CD14-positive monocyte (primary cell): ENCODE measurements at regions not wholly inside any gene's neighbourhood (a gene's known extent, or its start where the extent isn't known, plus 50 kb on each side); places are given as distances from the start of the nearest gene placed in this dataset.

Experiments
- DNase-seq, 3 donors: peaks; one replicate each; pipeline ENCODE4 v3.0.0-alpha.2; 2011 to 2022
- H2AFZ ChIP-seq: 2 replicates; pipeline ENCODE4 v1.6.0; 2012; ENCODE audit warnings: mild to moderate bottlenecking, low read depth, low read length, inconsistent platforms; ENCODE audit not compliant: insufficient read depth, poor library complexity, severe bottlenecking
- H3K27ac ChIP-seq, 2 donors: 1 replicate in 1 of 2; 2 replicates in 1 of 2; pipeline ENCODE4 v1.5.1; 2012 to 2013; ENCODE audit warnings: low read length in 2 of 2, control low read depth in 1 of 2, inconsistent platforms in 1 of 2, low read depth in 1 of 2, mild to moderate bottlenecking in 1 of 2
- H3K27me3 ChIP-seq, 2 donors: one replicate each; pipeline versions ENCODE4 v1.6.0 to v1.6.1; 2011 to 2013; ENCODE audit warnings: low read length in 2 of 2; ENCODE audit not compliant: control insufficient read depth in 2 of 2, insufficient read depth in 2 of 2
- H3K36me3 ChIP-seq, 2 donors: replicated peaks in 1 of 2; 1 replicate in 1 of 2; 2 replicates in 1 of 2; pipeline versions ENCODE4 v1.5.1 to v1.6.1; 2012 to 2013; ENCODE audit warnings: low read length in 2 of 2, control low read depth in 1 of 2, inconsistent platforms in 1 of 2, mild to moderate bottlenecking in 1 of 2; ENCODE audit not compliant: insufficient read depth in 2 of 2, control insufficient read depth in 1 of 2
- H3K4me1 ChIP-seq, 2 donors: 1 replicate in 1 of 2; 2 replicates in 1 of 2; pipeline versions ENCODE4 v1.5.1 to v1.6.1; 2012 to 2013; ENCODE audit warnings: low read length in 2 of 2, control low read depth in 1 of 2, inconsistent platforms in 1 of 2, mild to moderate bottlenecking in 1 of 2, moderate library complexity in 1 of 2; ENCODE audit not compliant: insufficient read depth in 2 of 2, control insufficient read depth in 1 of 2
- H3K4me2 ChIP-seq: replicated peaks from 2 replicates; pipeline ENCODE3; 2012; ENCODE audit warnings: low read length, moderate library complexity, mild to moderate bottlenecking; ENCODE audit not compliant: poor library complexity, severe bottlenecking; ENCODE audit errors: extremely low read depth
- H3K4me3 ChIP-seq, 3 experiments: fragments of 200-600 bp in 1 of 3; sonication (generic) in 1 of 3; replicated peaks in 1 of 3; 1 replicate in 2 of 3; 2 replicates in 1 of 3; pipeline ENCODE4 v1.5.1; 2011 to 2013; ENCODE audit warnings: low read length in 3 of 3, mild to moderate bottlenecking in 3 of 3, control low read depth in 2 of 3, low read depth in 2 of 3, inconsistent platforms in 1 of 3, moderate library complexity in 1 of 3
- H3K79me2 ChIP-seq: 2 replicates; pipeline ENCODE4 v1.6.0; 2012; ENCODE audit warnings: mild to moderate bottlenecking, control low read depth, inconsistent platforms, low read length, moderate library complexity; ENCODE audit not compliant: insufficient read depth
- H3K9ac ChIP-seq: 2 replicates; pipeline ENCODE4 v1.6.0; 2017; ENCODE audit warnings: low read length, mild to moderate bottlenecking; ENCODE audit not compliant: insufficient read depth, poor library complexity, severe bottlenecking
- H3K9me3 ChIP-seq, 2 donors: replicated peaks in 1 of 2; 1 replicate in 1 of 2; 2 replicates in 1 of 2; pipeline versions ENCODE4 v1.5.1 to v1.6.1; 2012 to 2013; ENCODE audit warnings: low read length in 2 of 2, control low read depth in 1 of 2; ENCODE audit not compliant: control insufficient read depth in 1 of 2, insufficient read depth in 1 of 2
- H4K20me1 ChIP-seq: 2 replicates; pipeline ENCODE4 v1.6.0; 2012; ENCODE audit warnings: mild to moderate bottlenecking, low read length, control low read depth, moderate library complexity; ENCODE audit not compliant: insufficient read depth
- H3K27ac Mint-ChIP-seq, 7 donors: one replicate each; pipeline ENCODE4 v1.8.0; 2020; ENCODE audit warnings: mild to moderate bottlenecking in 7 of 7, mixed read lengths in 7 of 7, moderate library complexity in 6 of 7, inconsistent platforms in 2 of 7
- H3K27me3 Mint-ChIP-seq, 3 donors: one replicate each; pipeline ENCODE4 v1.8.0; 2021 to 2022; ENCODE audit warnings: low read depth in 3 of 3, mild to moderate bottlenecking in 3 of 3, mixed read lengths in 3 of 3, moderate library complexity in 3 of 3, inconsistent platforms in 1 of 3
- H3K36me3 Mint-ChIP-seq, 2 donors: one replicate each; pipeline ENCODE4 v1.8.0; 2020; ENCODE audit warnings: mixed read lengths in 2 of 2, inconsistent platforms in 1 of 2, mild to moderate bottlenecking in 1 of 2
- H3K4me1 Mint-ChIP-seq: one replicate; pipeline ENCODE4 v1.8.0; 2020; ENCODE audit warnings: mild to moderate bottlenecking, mixed read lengths
- H3K4me3 Mint-ChIP-seq, 2 donors: one replicate each; pipeline ENCODE4 v1.8.0; 2020; ENCODE audit warnings: mild to moderate bottlenecking in 2 of 2, mixed read lengths in 2 of 2, moderate library complexity in 1 of 2
- H3K9me3 Mint-ChIP-seq, 7 donors: one replicate each; pipeline ENCODE4 v1.8.0; 2020 to 2022; ENCODE audit warnings: mixed read lengths in 7 of 7, mild to moderate bottlenecking in 6 of 7, moderate library complexity in 6 of 7, inconsistent platforms in 2 of 7
- WGBS: methylation state at CpG from one replicate; pipeline ENCODE4 v1.1.5; 2013; ENCODE audit warnings: missing lambda C conversion rate; ENCODE audit not compliant: insufficient coverage; 5-methylcytosine and 5-hydroxymethylcytosine counted together
- intact Hi-C, 2 donors: fragments of 100-400 bp; cut with micrococcal nuclease; formaldehyde crosslinking; loops; one replicate each; pipeline versions ENCODE4 v1.15.0 to v1.15.1; 2023
- TF ChIP-seq, protein P1 (sequence below): fragments of 200-600 bp; IDR thresholded peaks from one replicate; pipeline ENCODE4 v1.8.0; 2022; ENCODE audit warnings: antibody characterized with exemption, mild to moderate bottlenecking

DNA sequence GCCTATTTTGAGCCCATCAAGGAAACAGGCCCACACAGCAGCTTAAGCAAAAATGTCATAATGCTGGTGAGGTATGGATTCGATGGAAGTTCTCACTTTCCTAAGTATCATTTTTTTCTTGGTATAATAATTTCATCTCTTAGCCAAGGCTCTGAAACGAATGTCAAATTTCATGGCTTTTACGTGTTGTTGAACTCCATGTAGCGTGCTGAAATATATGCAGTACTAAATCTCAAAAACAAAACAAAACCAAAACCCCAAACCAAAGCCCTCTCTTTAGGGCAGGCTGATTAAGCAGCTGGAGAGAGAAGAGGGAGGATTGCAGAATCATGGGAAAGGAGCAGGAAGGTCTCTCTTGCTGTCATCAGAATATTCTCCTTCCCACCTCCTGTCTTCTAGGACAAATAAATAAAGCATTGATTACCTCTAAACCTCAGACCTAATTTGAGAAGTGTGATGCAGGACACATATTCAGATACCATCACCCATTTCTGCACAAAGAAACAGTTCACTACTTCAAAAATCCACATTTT, 58.3 kb downstream of the TMEM174 start:
- H3K4me1 ChIP-seq = peaks cover 2 to 6% of the 10 kb centered on the region in 2 donors
- DNase-seq = no peak
- no peak overlapping the region for H3K27ac ChIP-seq
- H3K4me3 Mint-ChIP-seq = peak overlapping the region in 1 of 2 donors; percentile 76
- no peaks in the 10 kb centered on the region for H4K20me1 ChIP-seq
- peaks cover 82 to 95% (median 91%) of the 10 kb centered on the region in 3 donors for H3K27me3 Mint-ChIP-seq
- H3K4me3 ChIP-seq = no peak overlapping the region
- TF ChIP-seq, protein P1, sequence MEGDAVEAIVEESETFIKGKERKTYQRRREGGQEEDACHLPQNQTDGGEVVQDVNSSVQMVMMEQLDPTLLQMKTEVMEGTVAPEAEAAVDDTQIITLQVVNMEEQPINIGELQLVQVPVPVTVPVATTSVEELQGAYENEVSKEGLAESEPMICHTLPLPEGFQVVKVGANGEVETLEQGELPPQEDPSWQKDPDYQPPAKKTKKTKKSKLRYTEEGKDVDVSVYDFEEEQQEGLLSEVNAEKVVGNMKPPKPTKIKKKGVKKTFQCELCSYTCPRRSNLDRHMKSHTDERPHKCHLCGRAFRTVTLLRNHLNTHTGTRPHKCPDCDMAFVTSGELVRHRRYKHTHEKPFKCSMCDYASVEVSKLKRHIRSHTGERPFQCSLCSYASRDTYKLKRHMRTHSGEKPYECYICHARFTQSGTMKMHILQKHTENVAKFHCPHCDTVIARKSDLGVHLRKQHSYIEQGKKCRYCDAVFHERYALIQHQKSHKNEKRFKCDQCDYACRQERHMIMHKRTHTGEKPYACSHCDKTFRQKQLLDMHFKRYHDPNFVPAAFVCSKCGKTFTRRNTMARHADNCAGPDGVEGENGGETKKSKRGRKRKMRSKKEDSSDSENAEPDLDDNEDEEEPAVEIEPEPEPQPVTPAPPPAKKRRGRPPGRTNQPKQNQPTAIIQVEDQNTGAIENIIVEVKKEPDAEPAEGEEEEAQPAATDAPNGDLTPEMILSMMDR = no peak
- peaks cover 83 to 99% of the 10 kb centered on the region in 2 donors for H3K27me3 ChIP-seq
- peaks cover 8 to 54% of the 10 kb centered on the region in 2 donors for H3K9me3 ChIP-seq
- no peak overlapping the region for H3K9ac ChIP-seq
- H3K36me3 ChIP-seq = no peaks in the 10 kb centered on the region
- no peak overlapping the region for H2AFZ ChIP-seq
- H3K79me2 ChIP-seq = no peaks in the 10 kb centered on the region
- no peak overlapping the region for H3K27ac Mint-ChIP-seq
- WGBS = no CpG with 5 or more reads among the region's 4 CpGs
- peaks cover 2 to 5% of the 10 kb centered on the region in 2 donors for H3K36me3 Mint-ChIP-seq
- H3K9me3 Mint-ChIP-seq = peaks cover 0 to 19% (median 6%) of the 10 kb centered on the region in 7 donors
- H3K4me2 ChIP-seq = no peak overlapping the region
- H3K4me1 Mint-ChIP-seq = peaks cover 15% of the 10 kb centered on the region
- intact Hi-C loops = no loop called here

DNA sequence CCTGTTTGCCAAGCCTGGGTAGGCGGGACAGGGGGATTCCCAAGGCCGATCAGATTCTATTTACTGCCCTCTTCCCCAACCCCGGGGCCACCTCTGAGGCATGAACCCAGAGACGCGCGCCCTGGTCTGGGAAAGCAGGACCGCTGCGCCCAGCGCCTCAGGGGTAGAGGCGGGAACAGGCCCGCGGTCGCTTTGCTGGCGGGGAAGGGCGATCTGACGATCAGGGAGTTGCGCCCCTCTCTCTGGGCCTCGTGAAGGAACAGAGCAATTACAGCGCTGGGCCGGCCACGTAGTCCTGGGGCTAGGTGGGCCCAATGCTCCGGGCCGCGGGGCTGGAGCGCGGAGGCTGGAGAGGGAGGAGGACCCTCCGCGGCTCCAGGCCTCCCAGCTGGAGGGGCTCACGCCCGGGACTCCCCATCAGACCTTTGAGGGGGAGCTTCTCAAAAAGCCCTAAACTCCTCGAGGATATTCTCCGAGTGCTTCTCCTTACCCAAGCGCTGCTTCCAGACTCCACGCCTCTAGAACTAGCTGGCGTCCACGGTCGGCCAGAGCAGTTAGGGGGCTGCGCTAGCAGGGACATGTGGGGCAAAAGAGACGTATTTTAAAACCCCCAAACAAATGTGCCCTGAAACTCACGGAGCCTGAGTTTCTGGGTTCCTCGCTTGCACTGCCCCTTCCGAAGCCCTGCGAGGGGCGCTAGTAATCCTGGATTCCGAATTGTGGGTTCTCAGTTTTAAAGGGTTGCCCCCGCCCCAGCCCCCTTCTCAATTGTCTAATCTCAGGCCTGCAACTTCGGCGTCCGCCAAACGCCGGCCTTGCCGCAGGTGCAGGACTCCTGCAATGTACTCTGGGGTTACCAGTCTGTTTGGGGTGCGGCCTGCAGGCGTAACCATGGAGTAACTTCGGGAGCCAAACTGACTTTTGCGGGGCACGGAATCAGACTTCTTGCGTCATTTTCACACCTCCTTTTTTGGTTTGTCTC, 57.6 kb downstream of the TMEM174 start:
- Mint-ChIP-seq H3K27ac (no peak overlapping the region), H3K4me3 (peak overlapping the region in 1 of 2 donors; percentile 76), H3K36me3 (peaks cover 2 to 5% of the 10 kb centered on the region in 2 donors), H3K4me1 (peaks cover 15% of the 10 kb centered on the region), H3K9me3 (peaks cover 0 to 19% (median 6%) of the 10 kb centered on the region in 7 donors), H3K27me3 (peaks cover 76 to 92% (median 90%) of the 10 kb centered on the region in 3 donors)
- peaks cover 2 to 6% of the 10 kb centered on the region in 2 donors for H3K4me1 ChIP-seq
- H3K36me3 ChIP-seq = no peaks in the 10 kb centered on the region
- no peaks in the 10 kb centered on the region for H3K79me2 ChIP-seq
- no peak for DNase-seq
- intact Hi-C loops = no loop called here
- H3K4me3 ChIP-seq = no peak overlapping the region
- no peak overlapping the region for H2AFZ ChIP-seq
- H3K9ac ChIP-seq = no peak overlapping the region
- H3K27ac ChIP-seq = no peak overlapping the region
- no peaks in the 10 kb centered on the region for H4K20me1 ChIP-seq
- peaks cover 84 to 99% of the 10 kb centered on the region in 2 donors for H3K27me3 ChIP-seq
- peaks cover 8 to 50% of the 10 kb centered on the region in 2 donors for H3K9me3 ChIP-seq
- 11% methylated on average over 43 of the region's 58 CpGs for WGBS
- no peak overlapping the region for H3K4me2 ChIP-seq
- TF ChIP-seq, protein P1 = no peak
